SK-N-SH treated with all-trans-retinoic acid at 6 μM for 48 hours (cell line): ENCODE measurements at regions not wholly inside any gene's neighbourhood (a gene's known extent, or its start where the extent isn't known, plus 50 kb on each side); places are given as distances from the start of the nearest gene placed in this dataset.

ENCODE experiments used
- ATAC-seq: fragments of 200-7000 bp; cut with Tn5 transposase; 3 replicates; pipeline ENCODE4 v1.9.1; 2020; ENCODE audit warnings: mild to moderate bottlenecking, moderate library complexity
- ARNTL ChIP-seq: fragments of 450-650 bp; formaldehyde crosslinking; IDR thresholded peaks from 2 replicates; pipeline ENCODE4 v1.5.0; 2020; ENCODE audit warnings: low read depth, mild to moderate bottlenecking, moderate library complexity, borderline replicate concordance
- CREB5 ChIP-seq: fragments of 250-450 bp; sonication (Bioruptor Pico); IDR thresholded peaks from 2 replicates; pipeline ENCODE4 v1.5.1; 2020; ENCODE audit warnings: low read depth, mild to moderate bottlenecking, moderate library complexity
- CSDC2 ChIP-seq: fragments of 250-450 bp; sonication (Bioruptor Pico); IDR thresholded peaks from 2 replicates; pipeline ENCODE4 v1.5.0; 2020; ENCODE audit warnings: mild to moderate bottlenecking, moderate library complexity
- CSRNP3 ChIP-seq: fragments of 250-450 bp; sonication (Bioruptor Pico); IDR thresholded peaks from 2 replicates; pipeline ENCODE4 v1.5.1; 2021; ENCODE audit warnings: mild to moderate bottlenecking, moderate library complexity
- ESRRG ChIP-seq: fragments of 250-450 bp; sonication (Bioruptor Pico); IDR thresholded peaks from 2 replicates; pipeline ENCODE4 v1.6.1; 2021; ENCODE audit warnings: mild to moderate bottlenecking
- GLIS3 ChIP-seq: fragments of 250-450 bp; sonication (Bioruptor Pico); IDR thresholded peaks from 2 replicates; pipeline ENCODE4 v1.5.0; 2020; ENCODE audit warnings: mild to moderate bottlenecking, moderate library complexity
- ISL1 ChIP-seq: fragments of 250-450 bp; sonication (Bioruptor Pico); IDR thresholded peaks from 2 replicates; pipeline ENCODE4 v2.1.2; 2022; ENCODE audit warnings: mild to moderate bottlenecking, moderate library complexity
- PATZ1 ChIP-seq: fragments of 250-450 bp; sonication (Bioruptor Pico); IDR thresholded peaks from 2 replicates; pipeline ENCODE4 v1.8.0; 2020; ENCODE audit warnings: mild to moderate bottlenecking, moderate library complexity, borderline replicate concordance
- POU6F1 ChIP-seq: fragments of 250-450 bp; sonication (Bioruptor Pico); IDR thresholded peaks from 2 replicates; pipeline ENCODE4 v1.8.0; 2021; ENCODE audit warnings: low read depth, mild to moderate bottlenecking, moderate library complexity, borderline replicate concordance
- PPARA ChIP-seq: fragments of 250-450 bp; sonication (Bioruptor Pico); IDR thresholded peaks from 2 replicates; pipeline ENCODE4 v1.5.0; 2020; ENCODE audit warnings: mild to moderate bottlenecking, borderline replicate concordance
- RARB ChIP-seq: fragments of 250-450 bp; sonication (Bioruptor Pico); IDR thresholded peaks from 2 replicates; pipeline ENCODE4 v1.8.0; 2021; ENCODE audit warnings: mild to moderate bottlenecking, moderate library complexity
- SNAI2 ChIP-seq: fragments of 250-450 bp; sonication (Bioruptor Pico); IDR thresholded peaks from 2 replicates; pipeline ENCODE4 v1.5.0; 2020; ENCODE audit warnings: mild to moderate bottlenecking, moderate library complexity
- TCF4 ChIP-seq: fragments of 250-450 bp; sonication (Bioruptor Pico); IDR thresholded peaks from 2 replicates; pipeline ENCODE4 v1.8.0; 2021; ENCODE audit warnings: mild to moderate bottlenecking, moderate library complexity, borderline replicate concordance
- TOX ChIP-seq: fragments of 250-450 bp; sonication (Bioruptor Pico); IDR thresholded peaks from 2 replicates; pipeline ENCODE4 v1.8.0; 2021; ENCODE audit warnings: mild to moderate bottlenecking, moderate library complexity, borderline replicate concordance
- TSHZ2 ChIP-seq: fragments of 250-450 bp; sonication (Bioruptor Pico); IDR thresholded peaks from 2 replicates; pipeline ENCODE4 v1.5.0; 2020; ENCODE audit warnings: mild to moderate bottlenecking, moderate library complexity
- ZC3H10 ChIP-seq: fragments of 250-450 bp; sonication (Bioruptor Pico); IDR thresholded peaks from 2 replicates; pipeline ENCODE4 v1.5.1; 2021; ENCODE audit warnings: mild to moderate bottlenecking, moderate library complexity
- ZNF565 ChIP-seq: fragments of 450-650 bp; formaldehyde crosslinking; conservative IDR thresholded peaks from 2 replicates; pipeline ENCODE4 v1.5.0; 2020; ENCODE audit warnings: low read depth, mild to moderate bottlenecking, moderate library complexity
- ZNF70 ChIP-seq: fragments of 450-650 bp; formaldehyde crosslinking; IDR thresholded peaks from 2 replicates; pipeline ENCODE4 v1.5.0; 2020; ENCODE audit warnings: mild to moderate bottlenecking, moderate library complexity
- ZNF8 ChIP-seq: fragments of 450-650 bp; formaldehyde crosslinking; IDR thresholded peaks from 2 replicates; pipeline ENCODE4 v1.5.0; 2020; ENCODE audit warnings: mild to moderate bottlenecking, moderate library complexity

- peak; percentile 52; the same call in 2 of the 3 replicates for ATAC-seq
Observed at GRCh38 chr14:104271391-104271790, 133.0 kb downstream of the KIF26A start.

GRCh38 chr14:104274806-104275205 lies 136.4 kb downstream of the KIF26A start:
- TF ChIP-seq ZNF70 (no peak), PATZ1 (CRISPR knock-in tag) (no peak), CREB5 (CRISPR knock-in tag) (no peak), ZNF565 (no peak), SNAI2 (CRISPR knock-in tag) (no peak), TSHZ2 (CRISPR knock-in tag) (no peak), PPARA (no peak), ZNF8 (no peak), ZC3H10 (CRISPR knock-in tag) (no peak), ISL1 (no peak), ARNTL (CRISPR knock-in tag) (no peak)
- ATAC-seq = no peak

More at GRCh38 chr14:104271391-104271790, 133.0 kb downstream of the KIF26A start:
- TF ChIP-seq GLIS3 (CRISPR knock-in tag) (no peak), ZNF70 (no peak), ARNTL (CRISPR knock-in tag) (no peak), ZNF8 (no peak), ESRRG (CRISPR knock-in tag) (no peak), CSDC2 (CRISPR knock-in tag) (no peak)

GRCh38 chr14:104277416-104278213 lies 139.2 kb downstream of the KIF26A start:
- TF ChIP-seq ZNF70 (no peak), POU6F1 (CRISPR knock-in tag) (no peak), TCF4 (CRISPR knock-in tag) (no peak), ESRRG (CRISPR knock-in tag) (no peak), GLIS3 (CRISPR knock-in tag) (no peak), ZNF565 (no peak), TOX (CRISPR knock-in tag) (no peak), CSRNP3 (no peak), PPARA (no peak), ISL1 (no peak), PATZ1 (CRISPR knock-in tag) (no peak), RARB (CRISPR knock-in tag) (no peak)
- no peak for ATAC-seq
